ENCODE measurements at regions not wholly inside any gene's neighbourhood (a gene's known extent, or its start where the extent isn't known, plus 50 kb on each side); places are given as distances from the start of the nearest gene placed in this dataset.

- H3K36me3 ChIP-seq (ENCODE audit: control insufficient read depth, insufficient read depth, low read length), result no peaks in the 10 kb centered on the region
- TF ChIP-seq CTCF (conservative IDR thresholded peaks at IDR 0.05 in 1 of 2, IDR thresholded peaks at IDR 0.05 in 1 of 2; ENCODE audit: low read depth in 1 of 2, low read length in 2 of 2) (peak; percentile 27 to 50), EZH2 (IDR thresholded peaks at IDR 0.05; ENCODE audit: low read length, missing control alignments) (no peak)
- peak in 1 of 2 donors; percentile 23 for DNase-seq (ENCODE audit: low read depth in 2 of 2)
- no peaks in the 10 kb centered on the region for H3K27me3 ChIP-seq (ENCODE audit: control insufficient read depth, insufficient read depth, low read length)
- H3K4me1 ChIP-seq (ENCODE audit: control insufficient read depth, extremely low read depth, insufficient read depth, low read length), result no peaks in the 10 kb centered on the region
- H3K27ac ChIP-seq (ENCODE audit: insufficient read depth, low read length), result no peak overlapping the region
- H3K9me3 ChIP-seq (ENCODE audit: control insufficient read depth, insufficient read depth, low read depth, low read length), result no peaks in the 10 kb centered on the region
- H3K4me3 ChIP-seq (replicated peaks in 1 of 4; ENCODE audit: control extremely low read depth in 1 of 4, insufficient read depth in 1 of 4, low read depth in 3 of 4, low read length in 4 of 4), result no peak overlapping the region
- no peak overlapping the region for H2AFZ ChIP-seq (ENCODE audit: low read length)
- H3K4me2 ChIP-seq (ENCODE audit: extremely low read depth, insufficient read depth, low read length), result no peak overlapping the region
- no peaks in the 10 kb centered on the region for H3K79me2 ChIP-seq (ENCODE audit: control insufficient read depth, insufficient read depth, low read length)
- H3K9ac ChIP-seq (ENCODE audit: insufficient read depth, low read length), result no peak overlapping the region
- H4K20me1 ChIP-seq (ENCODE audit: control insufficient read depth, extremely low read depth, insufficient read depth, low read length), result no peaks in the 10 kb centered on the region
These were observed 73.0 kb upstream of the KCTD1 start for GRCh38 chr18:26621161-26622026.

- no peak overlapping the region for H3K4me2 ChIP-seq (ENCODE audit: extremely low read depth, insufficient read depth, low read length)
- H3K4me1 ChIP-seq (ENCODE audit: control insufficient read depth, extremely low read depth, insufficient read depth, low read length), result no peaks in the 10 kb centered on the region
- H2AFZ ChIP-seq (ENCODE audit: low read length), result no peak overlapping the region
- H3K27me3 ChIP-seq (ENCODE audit: control insufficient read depth, insufficient read depth, low read length), result no peaks in the 10 kb centered on the region
- H3K27ac ChIP-seq (ENCODE audit: insufficient read depth, low read length), result no peak overlapping the region
- no peak for DNase-seq (ENCODE audit: low read depth in 2 of 2)
- H3K36me3 ChIP-seq (ENCODE audit: control insufficient read depth, insufficient read depth, low read length), result no peaks in the 10 kb centered on the region
- TF ChIP-seq CTCF (conservative IDR thresholded peaks at IDR 0.05 in 1 of 2, IDR thresholded peaks at IDR 0.05 in 1 of 2; ENCODE audit: low read depth in 1 of 2, low read length in 2 of 2) (no peak), EZH2 (IDR thresholded peaks at IDR 0.05; ENCODE audit: low read length, missing control alignments) (no peak)
- H3K9me3 ChIP-seq (ENCODE audit: control insufficient read depth, insufficient read depth, low read depth, low read length), result no peaks in the 10 kb centered on the region
- no peak overlapping the region for H3K9ac ChIP-seq (ENCODE audit: insufficient read depth, low read length)
- H4K20me1 ChIP-seq (ENCODE audit: control insufficient read depth, extremely low read depth, insufficient read depth, low read length), result no peaks in the 10 kb centered on the region
- no peak overlapping the region for H3K4me3 ChIP-seq (replicated peaks in 1 of 4; ENCODE audit: control extremely low read depth in 1 of 4, insufficient read depth in 1 of 4, low read depth in 3 of 4, low read length in 4 of 4)
- no peaks in the 10 kb centered on the region for H3K79me2 ChIP-seq (ENCODE audit: control insufficient read depth, insufficient read depth, low read length)
These were observed 71.0 kb upstream of the KCTD1 start for GRCh38 chr18:26619350-26619749.

GRCh38 chr18:26618135-26618534, 69.8 kb upstream of the KCTD1 start:
- no peaks in the 10 kb centered on the region for H4K20me1 ChIP-seq (ENCODE audit: control insufficient read depth, extremely low read depth, insufficient read depth, low read length)
- TF ChIP-seq EZH2 (IDR thresholded peaks at IDR 0.05; ENCODE audit: low read length, missing control alignments), result no peak
- TF ChIP-seq CTCF (conservative IDR thresholded peaks at IDR 0.05 in 1 of 2, IDR thresholded peaks at IDR 0.05 in 1 of 2; ENCODE audit: low read depth in 1 of 2, low read length in 2 of 2), result no peak
- no peak overlapping the region for H3K27ac ChIP-seq (ENCODE audit: insufficient read depth, low read length)
- no peak overlapping the region for H3K9ac ChIP-seq (ENCODE audit: insufficient read depth, low read length)
- H2AFZ ChIP-seq (ENCODE audit: low read length), result no peak overlapping the region
- H3K4me1 ChIP-seq (ENCODE audit: control insufficient read depth, extremely low read depth, insufficient read depth, low read length), result no peaks in the 10 kb centered on the region
- DNase-seq (ENCODE audit: low read depth in 2 of 2), result peak in 1 of 2 donors; percentile 11
- no peaks in the 10 kb centered on the region for H3K79me2 ChIP-seq (ENCODE audit: control insufficient read depth, insufficient read depth, low read length)
- H3K4me2 ChIP-seq (ENCODE audit: extremely low read depth, insufficient read depth, low read length), result no peak overlapping the region
- no peaks in the 10 kb centered on the region for H3K9me3 ChIP-seq (ENCODE audit: control insufficient read depth, insufficient read depth, low read depth, low read length)
- no peaks in the 10 kb centered on the region for H3K27me3 ChIP-seq (ENCODE audit: control insufficient read depth, insufficient read depth, low read length)
- no peaks in the 10 kb centered on the region for H3K36me3 ChIP-seq (ENCODE audit: control insufficient read depth, insufficient read depth, low read length)
- no peak overlapping the region for H3K4me3 ChIP-seq (replicated peaks in 1 of 4; ENCODE audit: control extremely low read depth in 1 of 4, insufficient read depth in 1 of 4, low read depth in 3 of 4, low read length in 4 of 4)

Data from fibroblast of lung (primary cell).